ENCODE measurements at regions not wholly inside any gene's neighbourhood (a gene's known extent, or its start where the extent isn't known, plus 50 kb on each side); places are given as distances from the start of the nearest gene placed in this dataset.

DNA sequence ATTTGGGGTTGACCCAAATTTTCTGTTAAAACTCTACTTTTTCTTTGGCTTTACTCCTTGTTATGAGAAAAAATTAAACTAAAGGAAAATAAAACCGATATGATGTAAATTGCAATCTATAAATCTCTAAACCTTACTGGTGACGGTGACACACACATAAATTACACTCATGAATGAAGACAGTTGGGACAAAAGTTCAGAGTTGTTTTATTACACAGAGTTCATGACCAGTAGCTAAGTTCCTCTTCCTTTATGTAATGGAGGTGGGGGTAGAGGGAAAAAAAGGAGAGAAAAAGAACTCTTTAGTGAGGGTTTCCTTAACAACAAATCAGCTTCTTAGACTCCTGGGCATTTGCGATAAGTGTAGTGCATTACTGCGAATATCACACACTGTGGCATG lies 220.7 kb downstream of the KCNJ2 start:
- Histone ChIP-seq H3K9ac (ENCODE audit: low read length) (no peak overlapping the region), H3F3A (ENCODE audit: insufficient read depth) (no peaks in the 10 kb centered on the region), H2AFZ (ENCODE audit: low read depth, low read length, severe bottlenecking) (no peak overlapping the region), H4K20me1 (ENCODE audit: low read depth, low read length) (no peaks in the 10 kb centered on the region), H3K4me2 (ENCODE audit: low read depth, low read length, poor library complexity, severe bottlenecking) (no peak overlapping the region), H3K79me2 (ENCODE audit: insufficient read depth, low read length) (no peaks in the 10 kb centered on the region), H3K27ac (ENCODE audit: low read depth, low read length) (no peak overlapping the region), H3K9me2 (replicated peaks; ENCODE audit: insufficient read depth, low read length) (no peaks in the 10 kb centered on the region), H3K36me3 (ENCODE audit: low read length) (no peaks in the 10 kb centered on the region), H3K27me3 (ENCODE audit: low read length) (no peaks in the 10 kb centered on the region), H3K4me3 (ENCODE audit: insufficient read depth, low read length, poor library complexity, severe bottlenecking) (no peak overlapping the region), H3K9me3 (ENCODE audit: insufficient read depth, low read length) (no peaks in the 10 kb centered on the region)
- no peak for TF ChIP-seq EZH2phosphoT487 (conservative IDR thresholded peaks at IDR 0.05; ENCODE audit: low read length)
- TF ChIP-seq, protein P1, sequence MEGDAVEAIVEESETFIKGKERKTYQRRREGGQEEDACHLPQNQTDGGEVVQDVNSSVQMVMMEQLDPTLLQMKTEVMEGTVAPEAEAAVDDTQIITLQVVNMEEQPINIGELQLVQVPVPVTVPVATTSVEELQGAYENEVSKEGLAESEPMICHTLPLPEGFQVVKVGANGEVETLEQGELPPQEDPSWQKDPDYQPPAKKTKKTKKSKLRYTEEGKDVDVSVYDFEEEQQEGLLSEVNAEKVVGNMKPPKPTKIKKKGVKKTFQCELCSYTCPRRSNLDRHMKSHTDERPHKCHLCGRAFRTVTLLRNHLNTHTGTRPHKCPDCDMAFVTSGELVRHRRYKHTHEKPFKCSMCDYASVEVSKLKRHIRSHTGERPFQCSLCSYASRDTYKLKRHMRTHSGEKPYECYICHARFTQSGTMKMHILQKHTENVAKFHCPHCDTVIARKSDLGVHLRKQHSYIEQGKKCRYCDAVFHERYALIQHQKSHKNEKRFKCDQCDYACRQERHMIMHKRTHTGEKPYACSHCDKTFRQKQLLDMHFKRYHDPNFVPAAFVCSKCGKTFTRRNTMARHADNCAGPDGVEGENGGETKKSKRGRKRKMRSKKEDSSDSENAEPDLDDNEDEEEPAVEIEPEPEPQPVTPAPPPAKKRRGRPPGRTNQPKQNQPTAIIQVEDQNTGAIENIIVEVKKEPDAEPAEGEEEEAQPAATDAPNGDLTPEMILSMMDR (IDR thresholded peaks at IDR 0.05; ENCODE audit: insufficient read depth, low read length, poor library complexity, severe bottlenecking), result no peak

DNA sequence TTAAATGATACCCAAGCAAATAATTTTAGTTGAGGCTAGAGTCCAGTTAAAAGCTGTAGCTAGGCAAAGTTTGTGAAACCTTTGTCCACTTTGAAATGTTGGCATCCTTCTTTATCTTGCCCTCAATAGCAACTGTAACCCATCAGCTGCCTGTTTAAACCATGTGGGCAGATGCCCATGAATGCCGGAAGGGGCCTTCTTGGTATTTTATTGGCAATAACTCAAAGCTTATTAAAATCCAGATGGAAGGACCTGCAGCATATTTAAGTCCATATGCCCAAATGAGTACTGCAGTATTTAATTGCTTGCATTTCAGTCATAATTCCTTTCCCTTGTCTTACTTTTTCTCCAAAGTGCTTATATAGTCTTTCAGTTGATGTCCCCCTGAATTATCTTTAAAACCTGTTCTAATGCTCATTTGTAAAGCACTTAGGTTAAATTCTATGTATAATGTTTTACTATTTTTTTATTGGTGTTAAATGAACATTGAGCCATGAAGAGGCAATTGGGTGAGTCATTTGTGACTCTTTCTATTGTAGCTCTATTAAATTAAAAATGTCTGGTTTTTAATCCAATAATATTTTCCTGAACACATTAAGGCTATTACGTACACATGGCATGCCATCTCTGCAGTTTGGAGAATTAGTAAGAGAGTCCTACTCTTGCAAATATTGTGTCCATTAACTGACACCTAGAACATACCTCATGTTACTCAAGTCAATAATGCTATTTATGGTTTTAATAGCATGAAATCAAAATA lies 225.3 kb downstream of the KCNJ2 start:
- H3K36me3 ChIP-seq (ENCODE audit: low read length), result no peaks in the 10 kb centered on the region
- H3K4me2 ChIP-seq (ENCODE audit: low read depth, low read length, poor library complexity, severe bottlenecking), result no peak overlapping the region
- no peaks in the 10 kb centered on the region for H3K9me2 ChIP-seq (replicated peaks; ENCODE audit: insufficient read depth, low read length)
- no peaks in the 10 kb centered on the region for H3K9me3 ChIP-seq (ENCODE audit: insufficient read depth, low read length)
- no peak overlapping the region for H3K9ac ChIP-seq (ENCODE audit: low read length)
- no peak overlapping the region for H3K27ac ChIP-seq (ENCODE audit: low read depth, low read length)
- no peak overlapping the region for H2AFZ ChIP-seq (ENCODE audit: low read depth, low read length, severe bottlenecking)
- H3K79me2 ChIP-seq (ENCODE audit: insufficient read depth, low read length), result no peaks in the 10 kb centered on the region
- H3F3A ChIP-seq (ENCODE audit: insufficient read depth), result no peaks in the 10 kb centered on the region
- TF ChIP-seq, protein P1 (IDR thresholded peaks at IDR 0.05; ENCODE audit: insufficient read depth, low read length, poor library complexity, severe bottlenecking), result no peak
- no peak for TF ChIP-seq EZH2phosphoT487 (conservative IDR thresholded peaks at IDR 0.05; ENCODE audit: low read length)
- no peak overlapping the region for H3K4me3 ChIP-seq (ENCODE audit: insufficient read depth, low read length, poor library complexity, severe bottlenecking)
- no peaks in the 10 kb centered on the region for H4K20me1 ChIP-seq (ENCODE audit: low read depth, low read length)
- H3K27me3 ChIP-seq (ENCODE audit: low read length), result 0 out of 2 replicates have a peak, but pooled peaks cover 2% of the 10 kb centered on the region

DNA sequence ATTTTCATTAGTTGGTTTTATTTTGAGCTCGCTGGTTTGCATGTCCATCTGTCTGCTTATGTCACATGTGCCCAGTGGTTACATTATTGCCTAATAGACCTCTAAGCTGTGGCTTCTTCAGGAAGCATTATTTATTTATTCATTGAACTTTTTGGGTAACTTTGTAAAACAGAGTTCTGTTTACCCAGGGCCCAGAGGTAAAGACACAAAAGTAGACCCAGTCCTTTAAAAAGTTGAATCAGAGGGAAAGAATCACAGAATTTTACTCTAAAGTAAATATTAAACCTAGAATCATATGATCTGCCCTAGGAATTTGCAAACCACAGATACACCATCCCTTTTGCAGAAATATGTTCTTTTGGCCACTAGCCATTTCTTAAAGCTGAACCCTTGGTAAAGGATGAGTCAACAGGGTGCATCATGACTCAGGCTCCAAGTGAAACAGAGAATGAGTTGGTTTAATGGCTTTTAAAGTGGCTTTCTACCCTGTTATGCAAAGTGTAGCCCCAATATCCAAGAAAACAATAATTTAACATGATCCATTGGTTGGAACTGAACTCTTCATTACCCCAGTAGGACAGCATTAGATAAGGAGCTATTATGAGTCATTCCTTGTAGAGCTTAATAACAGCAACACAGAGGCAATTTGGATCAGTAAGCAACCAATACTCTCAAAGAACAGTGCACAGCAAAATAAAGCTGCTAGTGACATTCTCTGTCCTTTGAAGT lies 236.3 kb downstream of the KCNJ2 start:
- H3K79me2 ChIP-seq (ENCODE audit: insufficient read depth, low read length), result no peaks in the 10 kb centered on the region
- no peaks in the 10 kb centered on the region for H3K27me3 ChIP-seq (ENCODE audit: low read length)
- no peak overlapping the region for H3K4me2 ChIP-seq (ENCODE audit: low read depth, low read length, poor library complexity, severe bottlenecking)
- H3K9me2 ChIP-seq (replicated peaks; ENCODE audit: insufficient read depth, low read length), result no peaks in the 10 kb centered on the region
- no peaks in the 10 kb centered on the region for H3F3A ChIP-seq (ENCODE audit: insufficient read depth)
- H3K9ac ChIP-seq (ENCODE audit: low read length), result no peak overlapping the region
- no peak overlapping the region for H3K4me3 ChIP-seq (ENCODE audit: insufficient read depth, low read length, poor library complexity, severe bottlenecking)
- H2AFZ ChIP-seq (ENCODE audit: low read depth, low read length, severe bottlenecking), result no peak overlapping the region
- no peaks in the 10 kb centered on the region for H4K20me1 ChIP-seq (ENCODE audit: low read depth, low read length)
- H3K27ac ChIP-seq (ENCODE audit: low read depth, low read length), result no peak overlapping the region
- no peaks in the 10 kb centered on the region for H3K36me3 ChIP-seq (ENCODE audit: low read length)
- H3K9me3 ChIP-seq (ENCODE audit: insufficient read depth, low read length), result no peaks in the 10 kb centered on the region
- no peak for TF ChIP-seq EZH2phosphoT487 (conservative IDR thresholded peaks at IDR 0.05; ENCODE audit: low read length)
- TF ChIP-seq, protein P1 (IDR thresholded peaks at IDR 0.05; ENCODE audit: insufficient read depth, low read length, poor library complexity, severe bottlenecking), result no peak
